T1000 (cell line): ENCODE measurements at regions not wholly inside any gene's neighbourhood (a gene's known extent, or its start where the extent isn't known, plus 50 kb on each side); places are given as distances from the start of the nearest gene placed in this dataset.
"Not testable (repeated sequence)": the region's sequence is repeated elsewhere in the genome, so short reads cannot be mapped to it uniquely, and the experiment has no call there.

ENCODE experiments used
- DNase-seq: peaks from one replicate; lab custom pipeline; 2025; ENCODE audit warnings: mixed read lengths; lab: John Stamatoyannopoulos, UW

DNA sequence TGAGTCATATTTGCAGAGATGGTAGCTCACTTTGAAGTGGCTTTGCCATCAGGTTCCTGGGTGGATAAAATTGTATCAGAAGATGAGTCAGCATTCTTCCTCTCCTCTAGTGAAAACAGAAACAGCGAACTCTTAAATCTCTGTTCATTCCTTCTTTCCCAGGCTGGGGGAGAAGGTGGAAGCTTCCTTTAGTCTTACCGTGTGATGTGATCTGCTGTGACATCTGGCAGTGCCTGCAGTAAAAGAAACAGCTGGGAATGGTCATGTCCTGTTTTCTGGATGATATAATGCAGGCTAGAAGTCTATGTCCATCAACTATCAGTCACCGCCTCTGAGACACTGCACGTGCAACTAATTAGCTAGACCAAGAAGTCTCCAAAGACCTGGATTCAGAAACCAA lies 171.6 kb downstream of the VAPA start:
- no peak for DNase-seq

DNA sequence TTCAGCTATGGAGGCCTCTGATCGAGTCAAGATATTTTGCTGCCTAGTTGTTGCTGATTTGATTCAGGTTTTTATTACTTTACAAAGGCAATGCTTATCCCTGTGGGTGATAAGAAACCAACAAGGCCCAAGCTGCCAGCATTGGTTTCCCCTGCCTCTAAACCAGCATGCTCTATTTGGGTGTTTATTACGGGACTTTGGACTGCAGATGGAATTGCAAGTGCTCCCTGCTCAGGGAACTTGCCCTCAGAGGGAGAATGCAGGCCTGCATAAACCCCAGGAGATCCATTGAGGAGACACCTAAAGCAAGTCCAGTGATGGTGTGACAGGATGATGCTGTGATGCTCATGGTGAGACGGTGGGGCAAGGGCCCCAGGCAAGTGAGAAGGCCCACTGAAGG lies 172.1 kb downstream of the VAPA start:
- no peak for DNase-seq

DNA sequence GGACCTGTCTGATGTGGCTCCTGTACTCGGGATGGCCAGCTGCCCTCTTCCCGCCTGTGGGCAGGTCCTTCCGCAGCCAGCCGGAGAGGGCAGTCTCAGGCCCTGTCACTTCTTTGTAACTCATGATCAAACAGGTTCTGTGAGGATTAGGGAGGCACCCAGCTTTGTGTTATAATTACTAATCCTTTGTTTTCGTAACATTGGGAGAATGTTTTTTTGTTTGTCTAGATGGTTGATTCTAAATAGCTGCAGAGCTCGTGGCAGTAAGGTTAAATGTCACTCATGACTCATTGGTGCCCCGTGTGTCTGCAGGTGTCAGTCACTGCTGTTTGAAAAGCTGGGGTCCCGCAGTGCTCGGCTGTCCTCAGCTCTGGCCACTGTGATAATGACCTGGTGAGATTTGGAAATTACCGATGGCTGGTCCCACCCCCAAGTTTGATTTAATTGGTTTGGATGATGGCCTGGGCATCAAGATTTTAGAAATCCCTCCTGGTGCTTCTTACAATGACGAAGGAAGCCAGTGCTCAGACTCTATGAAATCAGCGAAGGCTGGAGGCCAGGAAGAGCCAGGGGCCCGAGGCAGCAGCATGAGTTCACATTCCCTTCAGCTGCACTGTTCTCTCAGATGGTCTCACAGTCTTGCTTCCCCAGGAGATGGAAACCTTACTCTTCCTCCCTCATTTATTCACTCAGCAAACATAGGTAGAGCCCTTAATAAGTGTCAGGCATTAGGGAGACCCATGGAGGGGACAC lies 172.8 kb downstream of the VAPA start:
- no peak for DNase-seq

DNA sequence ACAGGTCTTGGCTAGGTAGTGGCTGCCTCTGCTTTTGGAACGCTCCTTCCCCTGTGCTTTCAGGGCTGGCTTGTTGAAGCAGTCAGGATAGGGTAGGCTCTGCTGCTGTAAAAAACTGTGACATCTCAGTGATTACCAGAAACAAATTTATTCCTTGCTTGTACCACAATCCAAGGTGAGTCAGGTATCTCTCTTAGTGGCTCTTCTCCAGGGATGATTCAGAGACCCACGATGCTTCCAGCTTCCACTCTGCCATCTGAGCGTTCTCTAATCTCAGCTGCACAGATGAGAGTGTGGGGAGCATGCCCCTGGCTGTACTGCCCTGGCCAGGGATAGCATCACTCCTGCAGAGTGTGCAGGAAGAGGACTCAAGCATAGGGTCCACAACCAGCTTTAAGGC lies 174.9 kb downstream of the VAPA start:
- no peak for DNase-seq

DNA sequence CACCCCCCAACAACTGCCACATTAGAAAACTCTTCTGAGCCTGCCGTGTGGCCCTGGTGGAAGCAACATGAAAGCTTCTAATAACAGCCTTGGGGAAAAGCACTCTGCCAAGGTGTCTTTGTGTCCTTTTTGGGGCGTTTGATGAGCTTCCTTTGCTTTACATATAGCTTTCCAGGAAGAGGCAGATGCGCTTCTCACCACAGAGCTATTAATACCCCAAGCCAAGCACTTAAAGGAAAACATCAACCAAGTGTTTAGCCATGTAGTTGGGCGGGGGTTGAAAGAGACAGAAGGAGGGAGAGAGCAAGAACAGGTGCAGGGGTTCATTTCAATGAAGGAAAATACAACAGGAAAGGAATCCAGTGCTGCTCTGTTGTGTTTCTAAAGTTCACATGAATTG lies 176.1 kb downstream of the VAPA start:
- no peak for DNase-seq

DNA sequence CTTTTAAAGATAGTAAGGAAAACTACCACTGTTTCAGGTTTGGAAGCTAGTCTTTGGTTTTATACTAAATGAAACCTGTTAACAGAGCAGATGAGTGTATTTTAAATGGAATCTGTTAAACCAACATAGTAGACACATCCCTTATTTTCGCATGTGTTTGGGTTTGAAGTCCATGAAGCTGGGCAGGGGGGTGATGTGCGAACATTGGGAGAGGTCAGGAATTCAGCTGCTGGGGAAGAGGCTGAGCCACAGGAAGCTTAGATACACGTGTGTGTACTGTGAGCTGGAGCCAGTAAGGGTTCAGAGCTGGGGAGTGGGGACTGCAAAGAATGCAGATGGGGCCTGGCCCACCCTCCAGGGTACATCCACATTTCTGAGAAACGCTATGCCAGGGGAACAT lies 176.9 kb downstream of the VAPA start:
- DNase-seq = no peak

DNA sequence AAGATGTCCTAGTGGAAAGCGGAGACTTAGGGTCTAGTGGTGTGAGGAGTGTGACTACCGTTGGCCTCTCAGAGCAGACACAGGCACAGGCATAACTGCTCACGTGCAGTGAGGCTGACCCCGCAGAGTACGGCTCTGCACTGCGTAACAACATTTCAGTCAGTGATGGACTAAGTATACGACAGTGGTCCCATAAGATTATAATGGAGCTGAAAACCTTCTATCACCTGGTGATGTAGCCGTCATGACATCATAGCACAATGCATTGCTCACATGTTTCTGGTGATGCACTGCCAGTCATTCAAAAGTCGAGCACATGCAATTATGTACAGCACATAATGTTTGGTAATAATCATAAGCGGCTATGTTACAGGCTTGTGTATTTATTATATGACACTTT lies 179.6 kb downstream of the VAPA start:
- no peak for DNase-seq

DNA sequence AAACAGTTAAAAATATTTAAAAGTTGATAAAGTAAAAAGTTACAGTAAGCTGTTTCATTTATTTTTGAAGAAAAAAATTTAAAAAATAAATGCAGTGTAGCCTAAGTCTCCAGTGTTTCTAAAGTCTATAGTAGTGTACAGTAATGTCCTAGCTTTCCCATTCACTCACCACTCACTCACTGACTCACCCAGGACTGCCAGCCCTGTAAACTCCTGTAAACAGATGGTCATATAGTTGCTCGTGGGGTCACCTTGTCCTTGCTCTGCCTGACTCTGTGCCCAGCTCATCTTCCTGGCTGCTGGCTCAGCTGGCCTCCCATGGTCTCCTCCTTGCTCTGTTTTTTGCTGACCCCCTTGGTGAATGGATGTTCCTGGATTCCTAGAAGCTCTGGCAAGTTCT lies 180.3 kb downstream of the VAPA start:
- DNase-seq = no peak

DNA sequence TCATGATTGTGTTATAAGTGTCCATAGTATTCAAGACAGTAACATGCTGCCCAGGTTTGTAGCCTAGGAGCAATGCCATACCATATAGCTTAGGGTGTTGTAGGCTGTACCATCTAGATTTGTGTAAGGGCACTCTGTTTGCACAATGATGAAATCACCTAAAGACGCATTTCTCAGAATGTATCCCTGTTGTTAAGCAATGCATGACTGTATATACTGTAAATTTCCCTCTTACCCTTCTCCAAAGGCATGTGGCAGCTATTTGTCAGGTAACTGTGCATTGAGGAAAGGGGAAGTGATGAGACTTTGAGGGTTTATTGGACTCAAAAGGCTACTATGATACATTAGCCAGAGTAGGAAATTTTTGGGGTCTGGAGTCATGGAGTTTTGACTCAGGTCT lies 180.8 kb downstream of the VAPA start:
- no peak for DNase-seq

DNA sequence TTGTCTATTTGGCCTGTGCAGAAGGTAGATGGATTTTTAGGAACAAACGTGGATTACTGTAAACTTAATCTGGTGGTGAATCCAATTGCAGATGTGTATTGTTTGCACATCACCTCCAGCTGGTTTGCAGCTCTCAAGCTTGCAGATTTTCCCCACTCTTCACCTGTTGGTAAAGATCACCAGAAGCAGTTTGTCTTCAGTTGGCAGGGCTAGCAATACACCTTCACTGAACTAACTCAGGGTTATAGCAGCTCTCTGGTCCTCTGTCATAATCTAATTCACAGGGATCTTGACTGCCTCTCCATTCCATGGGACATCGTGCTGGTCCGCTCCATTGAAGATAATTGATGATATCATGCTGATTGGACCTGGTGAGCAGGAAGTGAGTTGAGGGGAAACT lies 181.5 kb downstream of the VAPA start:
- DNase-seq = no peak

DNA sequence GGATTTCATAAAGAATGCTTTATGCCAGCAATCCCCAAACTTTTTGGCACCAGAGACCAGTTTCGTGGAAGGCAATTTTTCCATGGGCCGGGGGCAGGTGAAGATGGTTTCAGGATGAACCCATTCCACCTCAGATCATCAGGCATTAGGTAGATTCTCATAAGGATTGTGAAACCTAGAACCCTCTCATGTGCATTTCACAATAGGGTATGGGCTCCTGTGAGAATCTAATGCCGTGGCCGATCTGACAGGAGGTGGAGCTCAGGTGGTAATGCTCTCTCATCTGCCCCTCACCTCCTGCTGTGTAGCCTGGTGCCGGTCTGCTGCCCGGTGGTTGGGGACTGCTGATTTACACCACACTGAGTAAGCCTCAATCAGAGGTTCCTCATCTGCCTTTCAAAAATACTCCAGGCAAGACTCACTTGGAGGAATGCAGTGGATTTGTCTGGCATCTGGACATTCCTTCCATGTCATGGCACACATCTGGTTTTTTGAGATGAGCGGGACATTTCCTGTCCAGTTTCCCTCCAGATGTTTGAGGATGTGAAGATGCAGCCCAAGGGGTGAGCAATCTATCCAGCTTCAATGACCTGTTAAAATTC lies 185.8 kb downstream of the VAPA start:
- DNase-seq = no peak

DNA sequence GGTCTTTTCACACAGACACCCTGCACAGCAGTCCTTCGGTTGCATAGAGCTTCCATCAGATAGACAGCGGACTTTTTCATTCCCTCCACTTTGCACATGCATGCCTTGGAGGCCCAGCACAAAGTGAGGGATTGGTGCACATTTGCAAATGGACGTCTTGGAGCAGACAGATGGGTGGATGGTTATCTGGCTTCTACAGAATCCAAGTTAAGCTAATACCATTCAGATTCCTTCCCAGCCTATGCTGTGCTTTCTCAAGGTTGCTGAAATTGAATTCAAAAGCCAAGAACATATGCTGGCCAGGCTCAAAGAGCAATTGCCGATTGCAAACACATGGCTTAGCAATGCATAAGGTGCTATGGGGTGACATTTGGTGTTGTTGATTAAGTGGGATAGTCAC lies 186.4 kb downstream of the VAPA start:
- DNase-seq = no peak

DNA sequence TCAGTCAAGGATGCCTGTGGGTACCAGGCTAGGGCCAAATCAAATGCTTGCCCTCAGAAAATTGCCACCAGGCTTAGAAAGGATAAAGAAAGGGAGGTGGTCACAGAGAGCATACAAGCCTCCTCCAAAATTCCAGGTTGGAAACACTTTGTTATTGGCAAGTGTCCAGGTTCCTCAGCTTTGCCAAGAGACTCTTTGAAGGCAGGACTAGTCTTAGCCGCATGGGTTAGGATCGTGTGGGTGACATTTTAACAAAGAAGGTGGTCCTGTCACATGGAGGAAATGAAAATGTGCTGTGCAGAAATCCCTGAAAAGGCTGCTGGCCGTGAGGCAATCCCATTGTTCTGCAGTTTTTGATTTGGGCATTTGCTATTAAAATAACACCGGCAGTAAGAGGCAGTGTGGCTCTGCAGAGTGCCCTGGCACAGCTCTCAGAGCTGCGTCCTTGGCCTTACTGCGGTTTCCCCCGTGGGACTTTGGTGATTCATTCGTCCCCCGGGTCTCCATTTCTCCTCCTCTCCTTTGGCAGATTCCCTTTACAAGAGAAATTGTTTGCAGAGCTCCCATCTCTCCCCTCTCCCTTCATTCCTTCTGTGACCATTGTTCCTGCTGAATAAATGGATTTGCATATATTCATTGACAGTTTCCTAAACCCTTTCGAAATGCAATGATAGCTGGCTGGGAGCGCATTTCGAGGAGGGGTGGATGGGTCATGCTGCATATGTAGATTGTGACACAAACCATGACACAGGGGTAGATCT lies 187.3 kb downstream of the VAPA start:
- DNase-seq = peak; percentile 13

DNA sequence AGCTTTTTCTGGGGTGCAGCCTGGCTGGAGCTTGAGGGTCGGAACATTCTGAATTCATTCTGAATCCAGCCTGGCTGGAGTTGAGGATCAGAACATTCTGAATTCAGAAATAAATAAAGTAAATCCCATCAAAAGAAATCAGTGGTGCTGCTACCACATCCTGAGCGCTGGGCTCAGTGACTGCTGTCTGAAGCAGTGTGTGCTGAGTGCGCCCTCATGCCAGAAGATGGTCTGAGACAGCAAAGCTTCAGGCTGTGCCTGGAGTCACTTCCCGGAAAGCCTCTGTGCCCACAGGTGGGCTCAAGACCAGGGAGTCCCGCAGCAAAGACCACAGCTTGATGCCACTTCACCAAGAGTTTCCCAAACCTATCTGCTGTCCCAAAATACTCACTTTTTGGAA lies 187.9 kb downstream of the VAPA start:
- DNase-seq = no peak

DNA sequence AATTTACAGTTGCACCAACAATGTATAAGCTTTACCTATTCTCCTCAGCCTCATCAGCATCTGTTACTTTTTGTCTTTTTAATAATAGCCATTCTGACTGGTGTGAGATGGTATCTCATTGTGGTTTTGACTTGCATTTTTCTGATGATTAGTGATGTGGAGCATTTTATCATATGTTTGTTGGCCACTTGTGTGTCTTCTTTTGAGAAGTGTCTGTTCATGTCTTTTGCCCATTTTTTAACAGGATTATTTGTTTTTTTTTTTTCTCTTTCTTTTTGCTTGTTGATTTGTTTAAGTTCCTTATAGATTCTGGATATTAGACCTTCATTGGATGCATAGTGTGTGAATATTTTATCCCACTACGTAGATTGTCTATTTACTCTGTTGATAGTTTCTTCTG lies 191.3 kb downstream of the VAPA start:
- DNase-seq = not testable (repeated sequence)

DNA sequence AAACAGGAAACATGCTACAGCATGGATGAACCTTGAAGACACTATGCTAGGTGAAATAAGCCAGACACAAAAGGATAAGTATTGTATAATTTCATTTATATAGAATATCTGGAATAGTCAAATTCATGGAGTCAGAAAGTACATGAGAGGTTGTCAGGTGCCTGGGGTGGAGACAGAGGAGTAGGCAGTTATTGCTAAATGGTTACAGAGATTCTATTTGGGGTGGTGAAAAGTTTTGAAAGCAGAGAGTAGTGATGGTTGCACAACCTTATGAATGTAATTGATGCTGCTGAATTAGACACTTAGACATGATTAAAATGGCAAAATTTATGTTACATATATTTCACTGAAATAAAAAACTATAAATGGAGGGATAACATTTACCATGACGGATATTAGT lies 197.4 kb downstream of the VAPA start:
- no peak for DNase-seq

DNA sequence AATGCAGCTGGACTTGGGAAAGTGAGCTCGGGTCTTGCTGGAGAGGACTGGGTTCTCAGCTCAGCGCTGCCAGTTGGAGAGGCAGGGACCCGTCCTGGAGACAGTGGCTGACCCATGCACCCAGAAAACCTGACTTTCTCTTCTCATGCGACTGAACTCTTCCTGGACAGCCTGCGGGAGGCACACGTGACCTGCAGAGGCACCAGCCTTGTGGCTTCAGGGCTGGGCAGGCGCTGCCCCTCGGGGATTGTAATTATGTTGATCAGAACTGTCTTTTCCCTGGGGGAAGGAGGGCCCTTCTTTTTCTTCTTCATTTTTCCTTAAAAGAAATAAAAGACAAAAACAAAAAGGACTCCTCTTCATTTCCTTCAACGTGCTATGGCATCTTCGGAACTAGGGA lies 198.1 kb downstream of the VAPA start:
- no peak for DNase-seq

DNA sequence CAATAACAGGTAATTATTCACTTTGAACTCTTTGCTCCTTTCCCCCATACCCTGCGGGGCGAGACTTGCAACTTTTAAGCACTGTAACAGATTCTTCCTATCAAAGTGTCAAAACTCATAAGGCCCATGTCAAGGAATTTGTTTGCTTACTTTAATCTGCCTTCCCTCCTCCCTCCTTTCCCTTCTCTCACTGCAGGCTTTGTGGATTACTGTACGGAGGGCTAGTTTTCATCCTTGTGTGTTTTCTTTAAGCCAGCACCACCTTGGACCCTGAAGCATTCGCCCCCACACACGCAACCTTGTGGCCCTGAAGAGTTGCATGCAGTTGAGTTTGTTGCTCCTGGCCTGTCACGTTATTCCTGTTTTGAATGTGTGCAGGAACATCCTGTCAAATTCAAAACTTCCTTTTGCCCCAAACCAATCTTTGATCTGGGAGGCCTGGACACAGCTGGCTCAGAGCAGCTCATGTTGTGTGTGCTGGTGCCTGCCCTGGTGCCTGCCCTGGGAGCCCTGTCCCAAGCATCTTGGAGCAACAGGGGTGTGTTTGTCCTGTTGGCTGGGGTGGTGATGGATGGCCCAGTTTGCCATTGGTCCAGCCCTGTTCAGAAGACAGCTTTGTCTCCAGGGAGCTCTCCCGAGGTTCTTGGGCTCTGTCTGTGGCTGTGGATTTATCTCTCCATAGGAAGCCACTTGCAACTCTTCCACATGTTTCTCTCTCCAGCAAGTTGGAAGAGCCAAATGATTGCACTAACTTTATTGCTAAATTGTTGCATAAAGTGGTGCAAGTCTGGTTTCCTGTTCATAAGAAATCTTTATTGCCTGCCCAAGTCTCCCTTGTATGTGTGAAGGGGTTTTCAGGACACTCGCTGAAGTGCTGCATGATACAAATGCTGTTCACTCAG lies 199.6 kb downstream of the VAPA start:
- no peak for DNase-seq

DNA sequence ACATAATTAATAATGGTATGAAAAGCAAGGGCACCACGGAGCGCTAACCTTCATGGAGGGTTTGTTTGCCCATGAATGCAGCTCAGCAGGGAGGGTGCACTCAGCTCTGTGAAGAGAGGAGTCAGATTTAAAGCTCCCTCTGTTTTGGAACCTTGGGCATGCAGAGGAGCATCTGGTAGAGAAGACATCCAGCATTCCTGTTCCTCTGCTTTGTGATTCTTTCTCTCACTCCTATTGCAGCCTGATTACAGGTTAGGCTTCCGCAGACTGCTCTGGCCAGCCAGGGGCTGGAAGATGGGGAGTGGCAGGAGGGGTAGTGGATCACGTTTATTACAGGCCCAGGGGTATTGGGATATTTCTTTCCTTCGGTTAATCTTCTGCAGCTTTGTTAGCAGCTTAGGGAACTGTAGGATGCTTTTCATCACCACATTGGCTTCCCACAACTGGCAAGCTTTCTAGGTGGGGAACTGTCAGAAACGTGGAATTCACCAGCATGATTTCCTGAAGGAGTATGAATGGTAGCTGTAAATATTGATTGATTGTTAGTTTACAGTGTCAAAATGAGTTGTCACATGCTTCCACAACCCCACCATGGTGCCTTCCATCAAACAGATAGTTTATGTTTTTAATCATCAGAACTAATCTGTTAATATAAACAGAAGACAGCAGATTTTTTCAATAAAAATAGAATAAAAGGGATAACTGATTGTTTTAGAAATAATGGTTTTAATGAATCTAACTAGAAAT lies 201.1 kb downstream of the VAPA start:
- DNase-seq = no peak

DNA sequence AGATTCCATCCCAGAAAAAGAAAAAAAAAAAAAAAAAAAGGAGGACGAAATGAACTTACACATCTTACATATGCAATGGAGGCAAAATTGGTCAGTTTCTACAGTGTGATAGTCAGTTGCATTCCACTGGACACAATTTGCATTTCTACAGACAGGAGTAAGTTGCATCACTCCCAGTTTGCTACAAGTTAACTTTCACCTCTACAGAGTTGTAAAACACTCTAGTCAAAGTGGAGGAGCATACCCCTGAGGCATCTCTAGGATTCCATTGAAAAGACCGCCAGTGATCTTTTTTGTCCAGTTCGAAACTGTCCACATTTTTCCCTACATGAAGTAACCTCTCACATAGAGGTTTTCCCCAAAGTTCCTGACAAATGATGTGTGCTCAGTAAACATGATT lies 202.8 kb downstream of the VAPA start:
- no peak for DNase-seq

DNA sequence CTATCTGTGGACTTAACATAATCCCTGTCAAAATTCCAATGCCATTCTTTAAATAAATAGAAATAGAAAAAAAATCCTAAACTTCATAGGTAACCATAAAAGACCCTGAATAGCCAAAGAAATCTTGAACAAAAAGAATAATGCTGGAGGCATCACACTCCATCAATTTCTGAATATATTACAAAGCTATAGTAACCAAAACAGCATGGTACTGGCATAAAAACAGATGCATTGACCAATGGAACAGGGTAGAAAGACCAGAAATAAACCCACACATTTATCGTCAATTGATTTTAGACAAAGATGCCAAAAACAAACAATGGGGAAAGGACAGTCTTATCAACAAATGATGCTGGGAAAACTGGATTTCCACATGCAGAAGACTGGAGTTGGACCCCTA lies 205.7 kb downstream of the VAPA start:
- no peak for DNase-seq

DNA sequence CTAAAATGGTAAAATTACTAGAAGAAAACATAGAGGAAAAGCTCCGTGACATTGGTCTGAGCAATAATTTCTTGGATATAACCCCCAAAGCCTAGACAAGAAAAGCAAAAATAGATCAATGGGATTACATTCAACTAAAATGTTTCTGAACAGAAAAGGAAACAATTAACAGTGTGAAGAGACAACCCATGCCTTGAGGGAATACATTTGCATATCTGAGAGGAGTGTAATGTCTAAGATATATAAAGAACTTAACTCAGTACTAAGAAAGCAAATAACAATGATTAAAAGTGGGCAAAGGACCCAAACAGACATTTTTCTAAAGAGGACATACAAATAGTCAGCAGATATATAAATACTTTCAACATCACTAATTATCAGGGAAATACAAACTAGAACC lies 206.2 kb downstream of the VAPA start:
- DNase-seq = no peak
